Right lobe of liver (tissue), 4 donors: ENCODE measurements at regions not wholly inside any gene's neighbourhood (a gene's known extent, or its start where the extent isn't known, plus 50 kb on each side); places are given as distances from the start of the nearest gene placed in this dataset.

ENCODE experiments used
- POLR2A ChIP-seq: fragments of 450-650 bp; IDR thresholded peaks from one replicate; pipeline ENCODE4 v1.6.1; 2017; ENCODE audit warnings: antibody characterized with exemption, mild to moderate bottlenecking
- TF ChIP-seq, protein P1 (sequence below), 4 donors: fragments of 200-600 bp in 3 of 4; fragments of 450-650 bp in 1 of 4; IDR thresholded peaks; one replicate each; pipeline versions ENCODE4 v1.5.1 to v1.8.0; 2016 to 2022; ENCODE audit warnings: antibody characterized with exemption in 4 of 4, mild to moderate bottlenecking in 2 of 4
- donor health status: DM: no; HTN: no; CAD: no.
- donor health status: DM: no; HTN: no; CAD: no.
- donor health status: DM: no; HTN: yes; CAD: no.

DNA sequence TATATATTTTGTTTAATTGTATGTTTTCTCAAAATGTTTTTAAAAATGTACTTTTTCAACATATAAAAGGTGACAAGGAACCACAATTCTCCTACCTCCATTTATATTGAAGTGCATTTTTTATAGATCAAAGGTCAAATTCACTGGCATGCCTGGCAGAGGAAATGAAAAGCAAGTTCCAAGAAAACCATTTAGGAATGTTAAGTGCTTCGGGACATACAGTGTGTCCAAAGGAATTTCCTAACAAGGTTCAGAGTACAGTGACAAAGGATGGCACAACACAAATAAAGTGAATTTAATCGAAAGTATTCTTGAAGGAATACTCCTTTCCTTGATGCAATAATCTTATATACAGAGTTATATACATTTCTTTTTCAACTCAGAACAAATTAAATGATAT is 242.3 kb downstream of the CCER1 start:
- TF ChIP-seq, protein P1, sequence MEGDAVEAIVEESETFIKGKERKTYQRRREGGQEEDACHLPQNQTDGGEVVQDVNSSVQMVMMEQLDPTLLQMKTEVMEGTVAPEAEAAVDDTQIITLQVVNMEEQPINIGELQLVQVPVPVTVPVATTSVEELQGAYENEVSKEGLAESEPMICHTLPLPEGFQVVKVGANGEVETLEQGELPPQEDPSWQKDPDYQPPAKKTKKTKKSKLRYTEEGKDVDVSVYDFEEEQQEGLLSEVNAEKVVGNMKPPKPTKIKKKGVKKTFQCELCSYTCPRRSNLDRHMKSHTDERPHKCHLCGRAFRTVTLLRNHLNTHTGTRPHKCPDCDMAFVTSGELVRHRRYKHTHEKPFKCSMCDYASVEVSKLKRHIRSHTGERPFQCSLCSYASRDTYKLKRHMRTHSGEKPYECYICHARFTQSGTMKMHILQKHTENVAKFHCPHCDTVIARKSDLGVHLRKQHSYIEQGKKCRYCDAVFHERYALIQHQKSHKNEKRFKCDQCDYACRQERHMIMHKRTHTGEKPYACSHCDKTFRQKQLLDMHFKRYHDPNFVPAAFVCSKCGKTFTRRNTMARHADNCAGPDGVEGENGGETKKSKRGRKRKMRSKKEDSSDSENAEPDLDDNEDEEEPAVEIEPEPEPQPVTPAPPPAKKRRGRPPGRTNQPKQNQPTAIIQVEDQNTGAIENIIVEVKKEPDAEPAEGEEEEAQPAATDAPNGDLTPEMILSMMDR (IDR thresholded peaks at IDR 0.05), result no peak
- TF ChIP-seq POLR2A, result no peak
